ENCODE measurements at regions not wholly inside any gene's neighbourhood (a gene's known extent, or its start where the extent isn't known, plus 50 kb on each side); places are given as distances from the start of the nearest gene placed in this dataset.
"Not testable (repeated sequence)": the region's sequence is repeated elsewhere in the genome, so short reads cannot be mapped to it uniquely, and the experiment has no call there.

GRCh38 chr4:189630913-189631567 is 309.6 kb upstream of the FRG1 start:
- POLR2A ChIA-PET (ENCODE audit: unreplicated experiment); H3K4me1 ChIP-seq (ENCODE audit: insufficient read depth, low read length); intact Hi-C loops (cut with micrococcal nuclease); ATAC-seq; H3K27me3 ChIP-seq (ENCODE audit: low read length); H3F3A ChIP-seq (ENCODE audit: low read length, unreplicated experiment); DNase-seq; H4K20me1 ChIP-seq (ENCODE audit: low read length); H3K36me3 ChIP-seq (ENCODE audit: low read depth, low read length); H3K4me3 ChIP-seq (ENCODE audit: low read length); H3K9me2 ChIP-seq (replicated peaks; ENCODE audit: low read length); H3K27ac ChIP-seq (ENCODE audit: low read length); H3K9ac ChIP-seq (ENCODE audit: low read length); BruUV-seq (replicated peaks); H3K4me2 ChIP-seq (ENCODE audit: low read length); CTCF ChIA-PET; H3K9me3 ChIP-seq (ENCODE audit: low read length); H3K79me2 ChIP-seq (ENCODE audit: low read length); H2AFZ ChIP-seq (ENCODE audit: low read length): not testable (repeated sequence)

DNA sequence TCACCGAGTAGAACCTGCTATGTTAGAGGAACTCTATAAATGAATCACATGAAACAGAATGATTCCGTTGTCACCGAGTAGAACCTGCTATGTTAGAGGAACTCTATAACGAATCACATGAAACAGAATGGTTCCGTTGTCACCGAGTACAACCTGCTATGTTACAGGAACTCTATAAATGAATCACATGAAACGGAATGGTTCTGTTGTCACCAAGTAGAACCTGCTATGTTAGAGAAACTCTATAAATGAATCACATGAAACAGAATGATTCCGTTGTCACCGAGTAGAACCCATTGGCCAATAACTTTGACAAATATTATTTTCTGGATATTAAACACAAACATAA is 309.1 kb upstream of the FRG1 start:
- H3K9me2 ChIP-seq (replicated peaks; ENCODE audit: low read length); H3K27me3 ChIP-seq (ENCODE audit: low read length); H3K9me3 ChIP-seq (ENCODE audit: low read length); H4K20me1 ChIP-seq (ENCODE audit: low read length); DNase-seq; BruUV-seq (replicated peaks); CTCF ChIA-PET; H3K79me2 ChIP-seq (ENCODE audit: low read length); H3F3A ChIP-seq (ENCODE audit: low read length, unreplicated experiment); H3K27ac ChIP-seq (ENCODE audit: low read length); H3K4me1 ChIP-seq (ENCODE audit: insufficient read depth, low read length); H3K4me2 ChIP-seq (ENCODE audit: low read length); ATAC-seq; H3K4me3 ChIP-seq (ENCODE audit: low read length); intact Hi-C loops (cut with micrococcal nuclease); POLR2A ChIA-PET (ENCODE audit: unreplicated experiment); H3K36me3 ChIP-seq (ENCODE audit: low read depth, low read length); H2AFZ ChIP-seq (ENCODE audit: low read length); H3K9ac ChIP-seq (ENCODE audit: low read length): not testable (repeated sequence)

DNA sequence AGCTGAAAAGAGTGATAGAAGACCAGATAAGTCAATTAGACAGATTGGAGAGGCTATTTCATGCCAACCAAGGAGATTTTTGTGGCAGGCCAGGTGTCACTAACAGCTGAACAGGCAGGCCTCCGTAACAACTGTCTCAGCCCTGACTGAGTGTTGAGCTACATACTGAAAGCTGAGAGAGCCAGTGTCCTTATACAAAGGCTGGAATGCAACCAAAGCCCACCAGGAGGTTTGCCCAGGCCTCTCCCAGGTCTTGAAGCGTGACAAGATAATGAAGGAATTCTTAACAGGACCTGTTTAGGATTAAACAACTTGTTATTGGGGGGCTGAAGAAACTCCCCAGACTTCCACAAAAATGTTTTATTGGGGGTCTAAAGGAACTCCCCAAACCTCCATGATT is 290.2 kb upstream of the FRG1 start:
- H3K9me3 ChIP-seq (ENCODE audit: low read length); H3K9ac ChIP-seq (ENCODE audit: low read length); H3K4me3 ChIP-seq (ENCODE audit: low read length); H3K36me3 ChIP-seq (ENCODE audit: low read depth, low read length); ATAC-seq; H3K27ac ChIP-seq (ENCODE audit: low read length); DNase-seq; POLR2A ChIA-PET (ENCODE audit: unreplicated experiment); H3K4me1 ChIP-seq (ENCODE audit: insufficient read depth, low read length); H3K4me2 ChIP-seq (ENCODE audit: low read length); H3K79me2 ChIP-seq (ENCODE audit: low read length); H3K27me3 ChIP-seq (ENCODE audit: low read length); intact Hi-C loops (cut with micrococcal nuclease); H4K20me1 ChIP-seq (ENCODE audit: low read length); H3K9me2 ChIP-seq (replicated peaks; ENCODE audit: low read length); H2AFZ ChIP-seq (ENCODE audit: low read length); BruUV-seq (replicated peaks); CTCF ChIA-PET; H3F3A ChIP-seq (ENCODE audit: low read length, unreplicated experiment): not testable (repeated sequence)

- H3K4me2 ChIP-seq (ENCODE audit: low read length); ATAC-seq; H3K9me3 ChIP-seq (ENCODE audit: low read length); H3F3A ChIP-seq (ENCODE audit: low read length, unreplicated experiment); H3K27me3 ChIP-seq (ENCODE audit: low read length); H3K9me2 ChIP-seq (replicated peaks; ENCODE audit: low read length); BruUV-seq (replicated peaks); H3K36me3 ChIP-seq (ENCODE audit: low read depth, low read length); H3K9ac ChIP-seq (ENCODE audit: low read length); H3K4me3 ChIP-seq (ENCODE audit: low read length); H4K20me1 ChIP-seq (ENCODE audit: low read length); CTCF ChIA-PET; POLR2A ChIA-PET (ENCODE audit: unreplicated experiment); intact Hi-C loops (cut with micrococcal nuclease); H3K27ac ChIP-seq (ENCODE audit: low read length); H3K79me2 ChIP-seq (ENCODE audit: low read length); H2AFZ ChIP-seq (ENCODE audit: low read length); H3K4me1 ChIP-seq (ENCODE audit: insufficient read depth, low read length); DNase-seq: not testable (repeated sequence)
These were observed 287.5 kb upstream of the FRG1 start for GRCh38 chr4:189653130-189653653.

DNA sequence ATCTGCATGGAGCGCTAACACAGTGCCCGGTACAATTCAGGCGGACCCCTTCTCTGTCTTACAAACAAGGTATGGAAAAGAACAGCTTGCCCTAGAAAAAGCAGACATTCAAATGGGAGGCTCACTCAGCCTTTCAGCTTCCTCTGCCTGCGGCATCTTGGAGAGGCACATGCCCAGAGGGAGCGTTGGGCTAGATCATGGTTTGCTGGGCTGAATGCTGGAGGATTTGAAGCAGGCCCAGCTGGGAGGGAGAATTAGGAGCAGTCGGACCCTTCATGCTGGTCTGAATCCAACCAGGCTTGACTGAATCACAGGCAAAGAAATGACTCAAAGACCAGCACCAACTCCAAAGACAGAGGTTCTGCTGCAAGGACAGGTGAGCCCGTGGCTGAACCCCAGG is 286.7 kb upstream of the FRG1 start:
- H3K27ac ChIP-seq (ENCODE audit: low read length); BruUV-seq (replicated peaks); intact Hi-C loops (cut with micrococcal nuclease); H3F3A ChIP-seq (ENCODE audit: low read length, unreplicated experiment); H3K4me2 ChIP-seq (ENCODE audit: low read length); H3K9me3 ChIP-seq (ENCODE audit: low read length); H3K4me3 ChIP-seq (ENCODE audit: low read length); CTCF ChIA-PET; H4K20me1 ChIP-seq (ENCODE audit: low read length); H3K79me2 ChIP-seq (ENCODE audit: low read length); POLR2A ChIA-PET (ENCODE audit: unreplicated experiment); H2AFZ ChIP-seq (ENCODE audit: low read length); H3K9ac ChIP-seq (ENCODE audit: low read length); H3K36me3 ChIP-seq (ENCODE audit: low read depth, low read length); DNase-seq; H3K4me1 ChIP-seq (ENCODE audit: insufficient read depth, low read length); H3K9me2 ChIP-seq (replicated peaks; ENCODE audit: low read length); ATAC-seq; H3K27me3 ChIP-seq (ENCODE audit: low read length): not testable (repeated sequence)

- H3K4me1 ChIP-seq (ENCODE audit: insufficient read depth, low read length); POLR2A ChIA-PET (ENCODE audit: unreplicated experiment); CTCF ChIA-PET; H3K27ac ChIP-seq (ENCODE audit: low read length); H3F3A ChIP-seq (ENCODE audit: low read length, unreplicated experiment); H4K20me1 ChIP-seq (ENCODE audit: low read length); ATAC-seq; DNase-seq; intact Hi-C loops (cut with micrococcal nuclease); BruUV-seq (replicated peaks); H3K9me2 ChIP-seq (replicated peaks; ENCODE audit: low read length); H3K4me2 ChIP-seq (ENCODE audit: low read length); H3K27me3 ChIP-seq (ENCODE audit: low read length); H3K79me2 ChIP-seq (ENCODE audit: low read length); H3K9ac ChIP-seq (ENCODE audit: low read length); H3K36me3 ChIP-seq (ENCODE audit: low read depth, low read length); H3K4me3 ChIP-seq (ENCODE audit: low read length); H3K9me3 ChIP-seq (ENCODE audit: low read length); H2AFZ ChIP-seq (ENCODE audit: low read length): not testable (repeated sequence)
These were observed 286.3 kb upstream of the FRG1 start for GRCh38 chr4:189654396-189654795.

DNA sequence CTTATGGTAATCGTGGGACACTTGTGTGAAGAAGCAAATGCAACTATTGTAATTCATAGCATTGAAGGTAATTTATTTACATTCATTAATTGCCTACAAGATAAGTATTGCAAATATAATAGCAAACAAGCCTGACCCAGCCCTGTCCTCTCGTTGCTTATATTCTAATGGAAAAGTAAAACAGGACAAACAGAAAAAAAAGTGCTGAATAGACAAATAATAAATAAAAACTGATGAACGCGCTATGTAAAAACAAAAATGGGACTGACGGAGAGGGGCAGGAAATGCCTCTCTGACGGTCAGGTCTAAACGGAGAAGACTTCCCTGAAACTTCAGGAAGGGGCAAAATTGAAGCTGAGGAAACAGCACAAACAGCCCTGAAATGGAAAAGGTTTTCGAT is 284.9 kb upstream of the FRG1 start:
- intact Hi-C loops (cut with micrococcal nuclease); H3K79me2 ChIP-seq (ENCODE audit: low read length); H3K9me3 ChIP-seq (ENCODE audit: low read length); CTCF ChIA-PET; H3K36me3 ChIP-seq (ENCODE audit: low read depth, low read length); H3K27me3 ChIP-seq (ENCODE audit: low read length); H3K4me1 ChIP-seq (ENCODE audit: insufficient read depth, low read length); POLR2A ChIA-PET (ENCODE audit: unreplicated experiment); ATAC-seq; H3K9ac ChIP-seq (ENCODE audit: low read length); H3K4me3 ChIP-seq (ENCODE audit: low read length); H3F3A ChIP-seq (ENCODE audit: low read length, unreplicated experiment); H3K9me2 ChIP-seq (replicated peaks; ENCODE audit: low read length); DNase-seq; H2AFZ ChIP-seq (ENCODE audit: low read length); H4K20me1 ChIP-seq (ENCODE audit: low read length); H3K4me2 ChIP-seq (ENCODE audit: low read length); BruUV-seq (replicated peaks); H3K27ac ChIP-seq (ENCODE audit: low read length): not testable (repeated sequence)

All from PC-3 (cell line).